ENCODE measurements at regions not wholly inside any gene's neighbourhood (a gene's known extent, or its start where the extent isn't known, plus 50 kb on each side); places are given as distances from the start of the nearest gene placed in this dataset.

DNA sequence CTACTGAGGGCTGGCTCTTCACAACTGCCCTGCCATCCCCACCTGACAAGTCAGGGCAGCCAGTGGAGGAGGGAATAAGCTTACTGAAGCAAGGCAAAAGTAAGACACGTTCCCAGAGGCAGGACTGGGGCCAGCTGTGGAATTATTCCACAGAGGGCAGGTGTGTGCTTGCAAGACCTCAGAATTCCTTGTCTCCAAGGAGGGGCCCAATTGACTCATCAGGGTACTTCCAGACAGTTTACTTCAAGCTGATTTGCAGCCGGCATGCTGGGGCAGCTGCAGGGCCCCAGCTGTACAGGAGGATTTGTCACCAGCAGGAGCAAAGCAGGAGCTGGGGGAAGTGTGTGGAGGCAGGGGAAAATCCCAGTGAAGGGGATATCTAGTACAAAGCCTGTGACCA lies 167.5 kb upstream of the CAMK1G start:
- H3K9me3 ChIP-seq = no peaks in the 10 kb centered on the region
- intact Hi-C loops (cut with DNase I) = no loop called here
- no peak overlapping the region for H3K4me3 ChIP-seq
- H3K27ac ChIP-seq = no peak overlapping the region
- H3K27me3 ChIP-seq = no peaks in the 10 kb centered on the region
- H3K4me1 ChIP-seq = no peaks in the 10 kb centered on the region
- no peak for DNase-seq (ENCODE audit: low spot score in 2 of 2)
- TF ChIP-seq, protein P1, sequence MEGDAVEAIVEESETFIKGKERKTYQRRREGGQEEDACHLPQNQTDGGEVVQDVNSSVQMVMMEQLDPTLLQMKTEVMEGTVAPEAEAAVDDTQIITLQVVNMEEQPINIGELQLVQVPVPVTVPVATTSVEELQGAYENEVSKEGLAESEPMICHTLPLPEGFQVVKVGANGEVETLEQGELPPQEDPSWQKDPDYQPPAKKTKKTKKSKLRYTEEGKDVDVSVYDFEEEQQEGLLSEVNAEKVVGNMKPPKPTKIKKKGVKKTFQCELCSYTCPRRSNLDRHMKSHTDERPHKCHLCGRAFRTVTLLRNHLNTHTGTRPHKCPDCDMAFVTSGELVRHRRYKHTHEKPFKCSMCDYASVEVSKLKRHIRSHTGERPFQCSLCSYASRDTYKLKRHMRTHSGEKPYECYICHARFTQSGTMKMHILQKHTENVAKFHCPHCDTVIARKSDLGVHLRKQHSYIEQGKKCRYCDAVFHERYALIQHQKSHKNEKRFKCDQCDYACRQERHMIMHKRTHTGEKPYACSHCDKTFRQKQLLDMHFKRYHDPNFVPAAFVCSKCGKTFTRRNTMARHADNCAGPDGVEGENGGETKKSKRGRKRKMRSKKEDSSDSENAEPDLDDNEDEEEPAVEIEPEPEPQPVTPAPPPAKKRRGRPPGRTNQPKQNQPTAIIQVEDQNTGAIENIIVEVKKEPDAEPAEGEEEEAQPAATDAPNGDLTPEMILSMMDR (IDR thresholded peaks at IDR 0.05) = no peak
- no peaks in the 10 kb centered on the region for H3K36me3 ChIP-seq

DNA sequence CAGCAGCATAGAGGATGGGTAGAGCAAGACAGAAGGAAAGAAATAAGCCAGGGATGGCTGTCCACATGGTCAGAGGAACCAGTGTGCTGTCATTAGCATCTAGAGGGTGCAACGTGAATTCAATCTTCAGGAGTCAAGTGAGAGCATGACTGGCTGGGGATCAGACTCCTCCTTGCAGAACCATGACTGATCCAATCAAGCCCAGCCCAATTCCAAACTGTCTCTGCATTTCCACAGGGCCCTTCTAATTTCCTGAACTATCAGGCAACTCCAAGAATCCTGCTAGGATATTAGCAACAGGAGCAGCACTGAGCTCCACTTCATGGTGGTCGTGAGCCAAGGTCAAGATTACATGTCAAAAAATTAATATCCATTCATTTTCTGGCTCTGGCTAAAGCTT lies 166.8 kb upstream of the CAMK1G start:
- H3K9me3 ChIP-seq = no peaks in the 10 kb centered on the region
- no peaks in the 10 kb centered on the region for H3K4me1 ChIP-seq
- intact Hi-C loops (cut with DNase I) = no loop called here
- DNase-seq (ENCODE audit: low spot score in 2 of 2) = no peak
- no peak overlapping the region for H3K4me3 ChIP-seq
- H3K36me3 ChIP-seq = no peaks in the 10 kb centered on the region
- no peaks in the 10 kb centered on the region for H3K27me3 ChIP-seq
- TF ChIP-seq, protein P1 (IDR thresholded peaks at IDR 0.05) = no peak
- H3K27ac ChIP-seq = no peak overlapping the region

DNA sequence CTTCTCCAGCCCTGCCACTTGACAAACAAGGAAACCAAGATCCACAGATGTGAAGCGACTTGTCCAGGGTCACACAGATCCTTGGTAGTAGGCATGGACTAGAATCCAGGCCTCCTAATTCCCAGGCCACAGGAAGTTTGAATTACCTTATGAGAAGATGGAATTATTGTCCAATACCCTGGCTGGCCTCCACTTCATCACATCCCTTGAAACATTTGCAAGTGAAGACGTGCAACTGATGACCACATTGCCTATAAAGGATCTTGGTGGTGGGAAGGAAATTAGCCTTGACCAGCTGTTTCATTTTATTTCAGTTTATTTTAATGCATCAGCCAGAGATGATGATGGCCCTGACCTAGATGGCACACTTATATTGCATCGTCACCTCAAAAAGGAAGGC lies 165.8 kb upstream of the CAMK1G start:
- no peak overlapping the region for H3K27ac ChIP-seq
- H3K36me3 ChIP-seq = no peaks in the 10 kb centered on the region
- TF ChIP-seq, protein P1 (IDR thresholded peaks at IDR 0.05) = no peak
- no peaks in the 10 kb centered on the region for H3K27me3 ChIP-seq
- no peak for DNase-seq (ENCODE audit: low spot score in 2 of 2)
- H3K4me1 ChIP-seq = no peaks in the 10 kb centered on the region
- intact Hi-C loops (cut with DNase I) = no loop called here
- no peak overlapping the region for H3K4me3 ChIP-seq
- no peaks in the 10 kb centered on the region for H3K9me3 ChIP-seq

DNA sequence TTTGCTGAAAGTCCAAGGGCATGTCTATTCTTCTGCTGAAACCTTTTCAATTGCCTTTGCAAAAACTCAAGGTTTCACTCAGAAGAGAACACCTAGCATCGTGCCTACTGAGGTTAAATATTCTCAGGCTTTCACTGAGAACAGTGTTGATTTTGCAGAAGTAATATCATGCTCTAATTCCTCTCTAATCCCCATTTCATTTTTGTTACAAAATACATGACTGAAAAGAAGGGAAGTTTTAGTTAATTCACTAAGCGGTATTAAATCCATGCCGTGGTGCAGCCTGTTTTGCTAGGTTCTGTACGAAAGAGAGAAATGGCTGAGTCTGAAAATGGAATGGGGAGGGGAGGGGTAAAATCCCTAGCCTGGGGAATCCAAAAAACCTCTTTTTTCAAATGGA lies 163.2 kb upstream of the CAMK1G start:
- Histone ChIP-seq H3K4me3 (no peak overlapping the region), H3K9me3 (no peaks in the 10 kb centered on the region), H3K27ac (no peak overlapping the region), H3K27me3 (no peaks in the 10 kb centered on the region), H3K36me3 (no peaks in the 10 kb centered on the region), H3K4me1 (no peaks in the 10 kb centered on the region)
- intact Hi-C loops (cut with DNase I) = no loop called here
- DNase-seq (ENCODE audit: low spot score in 2 of 2) = no peak
- TF ChIP-seq, protein P1 (IDR thresholded peaks at IDR 0.05) = no peak

DNA sequence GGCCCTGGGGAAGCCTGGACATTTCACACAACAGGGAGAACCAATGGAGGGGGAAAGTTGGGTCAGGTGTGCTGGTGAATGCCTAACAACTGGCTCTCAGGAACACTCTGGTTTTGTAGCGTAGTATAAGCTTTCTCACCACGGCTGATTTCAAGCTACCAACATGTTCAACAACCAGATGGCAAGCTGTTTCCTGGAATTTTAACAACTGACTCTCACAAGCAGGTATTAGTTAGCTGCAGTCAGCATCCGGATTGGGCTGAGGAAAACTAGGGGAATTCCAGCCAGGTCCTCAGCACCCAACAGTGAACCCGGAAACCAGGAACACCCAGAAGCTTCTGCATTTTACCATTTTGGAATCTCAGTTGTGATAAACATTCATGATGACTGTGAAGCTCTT lies 162.3 kb upstream of the CAMK1G start:
- Histone ChIP-seq H3K4me1 (no peaks in the 10 kb centered on the region), H3K4me3 (no peak overlapping the region), H3K36me3 (no peaks in the 10 kb centered on the region), H3K27me3 (no peaks in the 10 kb centered on the region), H3K27ac (no peak overlapping the region), H3K9me3 (no peaks in the 10 kb centered on the region)
- intact Hi-C loops (cut with DNase I) = no loop called here
- DNase-seq (ENCODE audit: low spot score in 2 of 2) = no peak
- TF ChIP-seq, protein P1 (IDR thresholded peaks at IDR 0.05) = no peak

DNA sequence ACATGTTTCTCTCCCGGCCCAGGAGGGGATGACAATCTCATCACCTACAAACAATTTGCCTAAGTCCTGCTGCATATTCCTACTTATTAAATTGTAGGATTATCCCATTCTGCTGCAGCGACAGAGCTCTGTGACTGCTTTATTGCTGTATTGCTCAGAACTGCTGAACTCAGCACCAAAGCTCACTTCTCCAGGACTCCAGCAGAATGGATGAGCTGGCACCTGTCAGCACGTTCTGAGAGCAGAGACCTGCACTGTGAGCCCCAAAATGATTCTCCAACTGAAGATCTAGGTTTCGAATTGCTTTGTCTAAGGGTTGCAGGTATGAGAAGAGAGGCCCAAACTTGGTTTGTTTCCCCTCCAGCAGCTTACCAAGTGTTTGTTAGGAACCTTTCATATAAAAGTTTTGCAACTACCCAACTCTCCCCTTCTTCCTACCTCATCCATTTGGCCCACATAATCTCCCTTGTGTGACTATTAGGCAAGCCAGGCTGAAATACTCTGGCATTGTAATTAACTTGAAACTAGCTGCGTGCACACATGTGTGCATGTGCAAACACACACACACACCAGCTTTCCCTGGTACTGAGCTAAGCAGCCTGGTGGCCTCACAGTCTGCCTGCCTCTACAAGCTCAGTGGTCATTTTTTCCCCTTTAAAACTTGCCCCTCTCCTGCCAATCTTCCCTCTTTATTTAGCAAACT lies 161.4 kb upstream of the CAMK1G start:
- Histone ChIP-seq H3K4me3 (no peak overlapping the region), H3K27ac (no peak overlapping the region), H3K9me3 (no peaks in the 10 kb centered on the region), H3K36me3 (no peaks in the 10 kb centered on the region), H3K4me1 (no peaks in the 10 kb centered on the region), H3K27me3 (no peaks in the 10 kb centered on the region)
- intact Hi-C loops (cut with DNase I) = no loop called here
- peak in 1 of 2 donors; percentile 25 for DNase-seq (ENCODE audit: low spot score in 2 of 2)
- TF ChIP-seq, protein P1 (IDR thresholded peaks at IDR 0.05) = no peak

All from ascending aorta (tissue), 2 donors.